ENCODE measurements at regions not wholly inside any gene's neighbourhood (a gene's known extent, or its start where the extent isn't known, plus 50 kb on each side); places are given as distances from the start of the nearest gene placed in this dataset.

GRCh38 chr5:36457511-36458270 is 148.7 kb upstream of the SLC1A3 start:
- TF ChIP-seq CTCF (IDR thresholded peaks at IDR 0.05): no peak
- no peak for TF ChIP-seq POLR2A (IDR thresholded peaks at IDR 0.05)
- TF ChIP-seq EP300 (IDR thresholded peaks at IDR 0.05): no peak

All from tibial nerve (tissue), 4 donors.